Islet of Langerhans (tissue), 1 donor: ENCODE measurements at regions not wholly inside any gene's neighbourhood (a gene's known extent, or its start where the extent isn't known, plus 50 kb on each side); places are given as distances from the start of the nearest gene placed in this dataset.

Experiments used
- FAIRE-seq: peaks from one replicate; lab custom pipeline; 2011; peaks lifted over from hg19 to GRCh38; lab: Jason Lieb, UNC

DNA sequence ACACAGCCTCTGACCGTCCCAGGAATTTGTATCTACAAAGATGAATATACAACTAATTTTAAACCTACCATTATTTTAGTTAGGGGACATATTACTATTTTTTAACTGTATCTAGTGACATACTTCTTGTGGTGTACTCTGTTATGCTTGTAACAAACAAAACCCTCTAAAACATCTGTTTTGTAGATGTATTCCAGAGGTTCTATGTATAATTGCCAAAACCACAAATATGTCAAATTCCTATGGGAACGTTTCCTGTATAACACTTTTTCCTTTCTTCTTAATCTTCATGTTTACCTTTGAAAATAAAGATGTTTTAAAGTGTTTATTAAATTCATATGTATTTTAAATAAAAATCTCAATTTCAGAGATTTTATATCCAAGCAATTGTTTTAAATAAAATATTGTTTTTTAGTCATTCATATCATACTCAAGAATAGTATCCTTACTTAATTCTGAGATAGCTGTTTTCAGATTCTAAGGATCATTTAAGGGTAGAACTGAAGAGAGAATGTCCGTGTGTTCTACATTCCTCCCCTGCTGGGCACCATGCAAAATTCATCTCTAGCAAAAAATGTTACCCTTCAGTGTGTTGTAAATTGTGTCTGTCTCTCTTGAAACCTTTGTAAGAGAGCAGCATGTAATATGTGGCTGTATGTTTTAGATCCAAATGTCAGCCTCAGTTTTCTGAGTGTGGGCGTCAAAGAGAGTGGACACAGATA, 1327.7 kb downstream of the EFNB2 start:
- FAIRE-seq, result no peak

DNA sequence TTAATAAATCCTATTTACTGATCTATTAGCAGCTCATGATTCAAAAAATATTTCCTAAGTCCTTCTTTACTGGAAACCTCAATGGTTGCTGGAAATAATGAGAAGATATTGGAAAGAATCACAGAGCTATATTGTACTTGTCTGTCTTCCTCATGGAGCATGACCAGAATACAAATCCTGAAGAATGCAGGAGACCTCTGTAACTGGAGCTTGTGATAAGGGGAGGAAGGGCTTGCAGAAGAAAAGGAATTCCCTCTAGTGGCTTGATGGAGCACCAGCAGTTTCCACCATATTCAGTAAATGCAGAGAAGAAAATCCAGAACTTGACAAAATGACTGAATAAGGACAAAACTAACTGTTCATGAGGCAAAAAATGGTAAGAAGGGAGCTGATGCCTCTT, 1333.1 kb downstream of the EFNB2 start:
- no peak for FAIRE-seq

DNA sequence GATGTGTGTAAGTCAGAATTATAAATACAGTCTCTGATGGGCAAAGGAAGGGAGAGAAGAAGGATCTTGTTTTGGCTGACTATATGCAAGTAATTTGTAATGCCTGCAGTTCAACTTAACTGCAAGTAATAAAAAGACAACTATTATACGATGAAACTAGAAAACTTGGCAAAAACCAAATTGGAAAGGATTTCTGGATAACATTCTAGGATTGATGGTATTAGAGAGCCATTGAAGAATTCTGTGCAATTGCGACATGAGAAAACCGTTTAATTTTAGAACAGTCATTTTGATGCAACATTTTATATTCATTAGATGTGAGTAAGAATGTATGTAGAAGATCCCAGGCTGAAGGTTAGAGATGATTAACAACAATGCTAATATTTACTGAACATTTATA, 1334.1 kb downstream of the EFNB2 start:
- no peak for FAIRE-seq

DNA sequence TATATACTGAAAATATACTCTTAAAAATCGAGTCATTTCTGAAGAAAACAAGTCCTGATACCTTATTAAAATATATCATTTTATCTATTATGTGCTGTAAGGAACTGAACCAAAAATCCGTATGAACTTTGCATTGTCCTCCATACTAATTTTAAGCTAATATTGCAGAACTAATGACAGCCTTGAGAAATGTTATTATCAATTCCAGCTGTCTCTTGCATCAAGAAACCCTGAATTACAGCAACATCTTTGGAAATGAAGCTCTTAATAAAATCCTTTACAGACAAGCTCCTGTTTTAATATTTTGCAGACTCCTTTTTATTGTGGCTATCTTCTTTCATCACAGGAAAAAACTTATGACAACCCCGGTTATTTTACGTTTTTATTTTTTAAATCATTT, 1335.3 kb downstream of the EFNB2 start:
- no peak for FAIRE-seq

DNA sequence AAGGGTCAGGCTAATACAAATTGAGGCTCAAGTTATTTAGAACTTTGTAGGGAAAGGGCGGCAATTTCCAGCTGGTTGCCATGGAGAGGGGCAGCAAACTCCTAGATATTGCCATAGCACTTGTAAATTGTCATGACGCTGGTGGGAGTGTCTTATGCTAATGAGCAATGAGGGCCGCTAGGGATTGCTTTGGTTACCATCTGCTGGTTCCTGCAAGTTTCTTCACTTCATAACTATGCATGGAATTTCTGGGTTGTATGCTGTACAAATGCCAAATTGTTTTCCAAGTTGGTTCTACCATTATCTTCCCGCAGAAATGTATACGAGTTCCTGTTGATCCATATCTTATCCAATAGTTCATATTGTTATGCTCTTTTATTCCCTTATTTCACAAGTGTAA, 1339.4 kb downstream of the EFNB2 start:
- no peak for FAIRE-seq

DNA sequence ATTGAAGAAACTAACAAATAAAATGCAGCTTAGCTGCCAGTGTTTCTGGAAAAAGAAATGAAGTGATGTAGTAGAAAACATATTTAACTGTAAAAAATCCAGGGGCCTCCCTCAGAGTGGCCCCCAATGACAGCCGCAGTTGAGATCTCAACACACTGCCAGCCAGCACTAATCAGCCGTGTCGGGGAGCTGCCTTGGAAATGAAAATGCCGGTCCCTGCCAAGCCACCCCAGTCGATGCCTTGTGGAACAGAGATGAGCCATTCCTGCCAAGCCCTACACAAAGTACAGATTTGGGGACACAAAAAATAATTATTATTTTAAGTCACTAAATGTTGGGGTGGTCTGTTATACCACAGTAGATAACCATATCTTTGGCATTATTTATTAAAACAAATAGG, 1342.4 kb downstream of the EFNB2 start:
- FAIRE-seq, result no peak

DNA sequence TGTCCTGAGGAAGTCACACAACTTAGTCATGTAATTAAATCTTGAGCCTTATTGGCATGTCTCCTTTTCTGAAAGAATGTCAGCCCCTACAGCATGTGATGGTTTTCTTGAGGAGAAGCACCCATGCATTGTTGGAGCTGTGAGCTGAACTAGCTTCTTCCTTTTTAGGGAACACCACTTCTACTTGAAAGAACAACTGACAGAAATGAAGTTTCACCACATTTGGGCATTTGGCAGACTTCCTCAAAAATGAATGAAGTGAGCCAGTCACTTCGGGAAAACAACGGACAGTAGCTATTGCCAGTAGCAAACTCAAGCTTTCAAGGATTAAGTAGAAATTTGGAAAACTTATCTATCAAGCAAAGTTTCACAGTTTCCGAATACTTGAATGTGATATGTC, 1351.3 kb downstream of the EFNB2 start:
- no peak for FAIRE-seq

DNA sequence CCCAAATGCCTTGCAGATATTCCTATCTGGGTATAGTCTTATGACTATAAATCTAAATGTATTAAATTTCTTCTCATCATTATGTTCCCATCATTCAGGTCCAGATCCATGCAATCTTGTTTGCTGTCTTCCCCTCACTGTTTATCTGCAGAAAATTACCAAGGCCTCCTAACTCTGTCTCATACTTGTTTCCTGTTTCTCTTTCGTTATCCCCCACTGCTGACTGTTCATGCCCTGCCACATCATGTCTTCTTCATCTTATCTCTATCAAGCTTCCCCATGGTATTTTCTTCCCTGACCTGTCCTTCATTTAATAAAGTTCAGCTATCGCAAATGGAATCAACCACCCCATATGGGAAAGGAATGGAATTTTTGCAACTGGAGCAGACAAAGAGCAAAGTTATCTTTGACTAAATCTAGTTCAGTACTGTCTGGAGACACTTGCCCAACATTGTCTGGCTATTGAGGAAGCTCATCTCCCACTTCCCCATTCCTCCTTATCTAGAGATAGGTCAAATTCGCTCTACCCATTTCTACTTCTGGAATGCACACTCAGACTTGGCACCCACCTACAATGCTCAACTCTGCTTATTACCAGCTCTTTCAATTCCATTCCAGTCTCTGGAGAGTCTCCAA, 1358.1 kb downstream of the EFNB2 start:
- FAIRE-seq, result no peak

DNA sequence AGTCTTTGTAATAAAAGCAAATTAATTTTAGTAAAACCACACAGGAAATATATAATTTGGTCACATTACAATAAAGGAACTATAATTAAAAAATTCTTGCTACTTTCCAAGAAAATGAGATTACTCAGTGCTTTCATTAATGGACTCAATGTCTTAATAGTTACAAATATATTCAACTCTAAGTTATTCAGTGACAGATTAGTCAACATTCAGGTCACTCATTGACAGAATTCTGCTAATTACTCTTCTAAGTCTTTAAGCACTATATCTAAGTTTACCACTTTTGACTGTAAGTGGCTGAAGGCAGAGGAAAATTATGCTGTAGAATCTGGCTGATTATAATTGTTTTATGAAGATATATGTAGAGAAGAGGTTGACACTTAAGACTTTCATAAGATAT, 1365.0 kb downstream of the EFNB2 start:
- no peak for FAIRE-seq

DNA sequence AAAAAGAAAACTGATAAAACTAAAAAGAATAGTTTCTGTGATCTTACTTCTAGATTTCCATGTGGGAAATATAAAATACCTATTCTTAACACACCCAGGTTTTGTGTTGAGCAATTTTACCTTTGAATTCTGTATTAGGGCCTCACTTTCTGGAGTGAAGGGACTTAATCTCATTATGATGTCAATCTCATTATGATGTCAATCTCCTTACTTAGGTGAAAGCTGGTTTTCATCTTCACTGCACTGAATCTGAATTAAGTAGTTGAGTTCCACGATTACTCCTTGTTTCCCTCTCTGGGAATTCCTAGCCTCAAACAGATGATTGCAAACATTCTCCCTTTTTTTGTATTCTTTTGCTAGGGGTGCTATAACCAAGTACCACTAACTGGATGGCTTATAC, 1367.2 kb downstream of the EFNB2 start:
- FAIRE-seq, result no peak

DNA sequence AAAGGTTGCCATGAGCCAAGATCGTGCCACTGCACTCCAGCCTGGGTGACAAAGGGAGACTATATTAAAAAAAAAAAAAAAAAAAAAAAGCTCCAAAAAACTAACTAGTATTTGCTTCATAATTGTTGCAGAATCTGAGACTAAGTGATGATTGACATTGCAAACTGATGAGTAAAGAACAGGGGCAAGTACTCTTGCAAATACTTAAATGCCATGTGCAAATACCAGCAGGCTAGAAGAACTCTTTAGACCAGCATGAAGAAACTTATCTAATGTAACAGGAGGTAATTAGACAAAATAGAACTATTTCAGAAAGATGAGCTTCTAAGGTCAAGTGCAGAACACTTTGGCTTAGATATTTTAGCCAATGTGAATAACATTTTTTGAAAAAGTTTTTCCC, 1368.1 kb downstream of the EFNB2 start:
- no peak for FAIRE-seq

DNA sequence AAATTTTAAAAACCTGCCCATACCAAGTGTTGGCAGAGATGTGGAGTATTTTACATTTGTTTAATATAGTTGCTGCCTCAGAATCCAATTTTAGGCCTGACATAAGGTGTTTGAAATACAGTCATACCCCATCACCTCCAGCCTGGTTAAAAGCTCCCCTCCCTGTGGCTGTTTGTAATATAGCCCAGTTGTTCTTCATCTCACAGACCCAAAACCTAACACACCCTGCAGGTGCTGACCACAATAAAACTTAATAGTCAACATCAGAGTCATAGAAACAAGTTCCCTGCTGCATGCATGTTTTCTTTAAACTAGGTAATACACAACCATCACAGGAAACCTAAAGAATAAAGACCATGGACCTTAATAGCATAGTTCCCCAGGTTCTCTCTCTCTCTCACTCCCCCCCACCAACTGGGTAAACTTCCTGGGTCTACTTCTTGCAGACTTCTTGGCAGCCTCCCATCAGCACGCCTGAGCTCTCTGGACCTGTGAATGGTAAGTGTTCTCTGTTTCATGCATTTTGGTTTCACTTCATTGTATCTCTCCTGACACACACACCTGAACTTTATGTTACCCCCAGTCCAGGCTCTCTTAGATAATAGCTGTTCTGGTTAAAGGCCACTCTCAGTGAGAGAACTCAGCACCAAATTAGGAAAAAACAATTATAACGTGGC, 1369.9 kb downstream of the EFNB2 start:
- no peak for FAIRE-seq

DNA sequence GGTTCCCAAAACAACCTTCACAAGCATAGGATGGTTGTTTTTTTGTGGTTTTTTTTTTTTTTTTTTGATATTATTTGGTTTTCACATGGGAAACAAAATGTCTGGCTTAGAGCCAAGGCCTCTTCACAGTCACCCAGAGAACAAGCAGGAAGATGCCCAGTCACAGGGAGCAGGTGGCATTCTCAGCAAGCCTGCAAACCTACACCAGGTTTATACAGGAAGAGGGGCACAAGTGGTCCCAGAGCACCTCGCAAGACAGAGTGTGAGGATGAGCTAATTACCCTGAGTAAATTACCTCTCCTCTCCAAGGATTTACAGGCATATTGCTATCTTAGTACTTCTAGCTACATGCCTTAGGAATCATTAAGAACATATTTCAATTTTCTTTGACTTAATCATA, 1375.6 kb downstream of the EFNB2 start:
- FAIRE-seq, result no peak

DNA sequence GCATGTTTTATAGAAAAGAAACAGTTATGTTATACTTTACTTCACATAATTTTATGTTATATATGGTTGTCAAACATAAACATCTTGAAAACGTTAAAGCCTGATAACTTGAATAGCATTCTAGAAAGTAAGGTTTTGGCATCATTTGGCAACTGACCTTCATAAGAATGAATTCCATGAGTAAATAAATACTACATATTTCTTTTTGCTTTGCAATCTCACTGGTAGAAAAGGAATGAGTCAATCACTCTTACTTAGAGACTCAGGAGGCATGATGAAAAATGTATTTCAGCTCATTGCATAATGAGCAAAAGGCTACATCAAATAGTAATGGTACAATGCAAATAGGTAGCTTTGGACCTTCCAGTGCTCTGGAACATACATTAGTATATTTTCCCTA, 1381.9 kb downstream of the EFNB2 start:
- FAIRE-seq, result no peak

DNA sequence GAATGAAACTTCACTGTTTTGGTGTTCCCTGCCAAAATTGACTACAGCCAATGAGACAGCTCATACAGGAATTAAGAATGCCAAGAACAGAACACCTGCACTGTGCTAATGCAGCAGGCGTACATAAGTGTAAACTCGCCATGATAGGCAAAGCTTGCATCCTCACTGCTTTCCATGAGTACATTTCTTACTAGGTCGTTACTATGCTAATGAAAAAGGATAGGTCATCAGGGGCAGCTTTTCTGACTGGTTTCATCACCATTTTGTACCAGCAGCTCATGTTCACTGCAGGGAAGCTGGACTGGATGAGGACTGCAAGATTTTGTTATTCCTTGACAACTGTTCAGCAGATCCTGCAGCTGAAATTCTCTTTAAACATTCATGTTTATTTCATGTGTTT, 1383.8 kb downstream of the EFNB2 start:
- no peak for FAIRE-seq

DNA sequence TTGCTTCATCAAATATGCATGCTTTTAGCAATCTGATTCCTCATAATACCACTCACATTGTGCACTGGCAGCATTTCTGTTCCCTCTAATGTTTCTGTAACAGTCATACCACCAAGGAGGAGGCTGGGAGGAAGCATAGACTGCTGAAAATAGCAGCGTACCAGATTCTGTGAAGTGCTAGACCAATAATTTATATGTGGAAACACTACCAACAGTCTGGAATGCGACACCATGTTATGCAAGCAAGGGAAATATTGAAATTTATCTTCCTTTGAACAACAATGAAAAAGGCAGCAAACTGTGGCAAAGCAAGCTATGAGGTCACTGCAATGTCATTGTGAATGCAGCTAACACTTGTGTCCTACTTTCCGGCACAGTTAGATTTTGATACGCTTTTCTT, 1388.0 kb downstream of the EFNB2 start:
- no peak for FAIRE-seq

DNA sequence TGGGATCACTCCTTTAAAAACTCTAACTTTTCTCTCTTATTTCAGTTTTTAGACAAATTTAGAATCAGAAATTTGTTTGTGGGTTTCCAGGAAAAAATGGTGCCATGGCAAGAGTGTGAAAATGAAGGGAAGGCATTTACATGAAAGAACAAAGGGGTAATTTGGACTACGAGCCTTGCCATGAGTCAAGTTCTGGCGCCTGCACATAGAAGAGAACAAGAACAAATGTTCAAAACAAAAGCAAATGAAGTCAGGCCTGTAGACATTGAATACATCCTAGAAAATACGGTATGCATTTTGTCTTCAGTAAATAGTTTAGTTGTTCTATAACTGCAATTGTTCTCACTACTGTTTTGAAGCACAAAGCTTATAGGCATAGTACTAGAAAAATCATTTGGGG, 1390.5 kb downstream of the EFNB2 start:
- FAIRE-seq, result no peak

DNA sequence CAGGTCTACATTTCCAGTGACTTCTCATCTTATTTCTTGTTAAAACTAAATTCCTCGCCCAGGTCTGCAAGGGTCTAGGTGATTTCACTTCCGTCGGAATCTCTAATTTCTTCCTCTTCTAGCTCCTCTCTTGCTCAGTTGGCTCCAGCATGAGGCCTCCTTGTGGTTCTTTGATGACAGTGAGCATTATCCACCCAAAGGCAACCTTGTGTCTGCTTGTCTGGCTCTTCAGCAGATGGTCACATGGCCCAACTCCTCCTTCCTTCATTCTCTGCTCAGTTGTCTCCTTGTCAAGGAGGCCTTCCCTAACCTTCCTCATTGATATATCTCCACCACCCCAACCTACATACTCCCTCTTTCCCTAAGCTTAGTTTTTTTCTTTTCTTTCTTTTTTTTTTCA, 1391.4 kb downstream of the EFNB2 start:
- FAIRE-seq, result no peak

DNA sequence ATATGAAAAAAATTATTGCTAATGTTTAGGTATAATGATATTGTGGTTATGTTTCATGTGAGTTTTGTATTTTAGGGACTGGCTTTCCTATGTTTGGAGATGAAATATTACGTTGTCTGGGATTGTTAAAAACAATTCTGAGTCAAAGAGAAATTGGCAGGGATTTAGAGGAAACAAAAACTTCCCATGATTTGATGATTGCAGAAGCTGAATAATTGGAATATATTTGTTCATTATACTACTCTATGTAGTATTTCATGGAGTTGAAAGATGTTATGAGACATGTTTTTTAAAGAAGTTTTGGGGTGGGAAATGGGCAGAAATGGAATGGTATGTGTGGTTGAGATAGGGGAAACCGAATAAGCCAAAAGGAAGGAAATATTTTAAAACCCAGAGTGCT, 1392.9 kb downstream of the EFNB2 start:
- no peak for FAIRE-seq

DNA sequence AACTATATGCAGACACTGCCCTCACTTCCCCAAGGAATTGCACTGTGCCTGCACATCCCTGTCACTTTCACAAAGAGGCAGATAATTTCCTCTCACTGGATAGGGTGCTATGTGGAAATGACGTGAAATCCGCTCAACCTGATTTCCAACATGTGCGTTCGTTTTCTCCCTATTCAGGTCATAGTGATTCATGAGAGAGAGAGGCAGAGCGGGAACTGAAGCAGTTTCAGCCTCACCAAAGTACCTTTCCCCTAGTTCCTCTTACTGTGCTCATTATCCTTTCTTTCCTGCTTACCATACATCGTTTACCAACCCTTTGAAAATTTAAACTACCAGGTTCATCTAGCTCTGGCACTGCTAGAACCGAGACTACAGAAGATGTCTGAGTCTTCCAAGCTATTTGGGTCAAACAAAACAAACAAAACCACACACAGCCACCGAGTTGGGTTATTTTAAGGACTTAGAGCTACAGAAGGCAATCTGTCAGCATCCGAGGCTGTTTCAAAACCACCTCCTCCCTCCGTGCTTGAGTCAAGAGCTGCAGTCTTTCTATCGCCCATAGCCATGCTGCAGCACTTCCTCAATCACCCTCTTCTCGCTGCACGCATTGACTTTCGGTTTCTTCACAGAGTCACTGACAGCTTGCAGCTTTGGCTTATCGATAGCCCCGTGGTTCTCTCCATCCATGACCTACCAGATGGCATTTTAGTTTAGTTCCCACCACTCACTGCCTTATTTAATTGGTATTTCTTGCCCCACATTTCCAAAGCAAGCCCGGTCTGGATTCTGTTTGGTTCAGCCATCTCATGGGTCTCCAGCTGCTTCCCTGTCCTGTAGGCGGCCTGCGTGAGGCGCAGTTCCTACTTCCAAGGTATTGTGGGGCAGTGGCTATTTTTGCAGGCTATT, 1395.8 kb downstream of the EFNB2 start:
- no peak for FAIRE-seq

DNA sequence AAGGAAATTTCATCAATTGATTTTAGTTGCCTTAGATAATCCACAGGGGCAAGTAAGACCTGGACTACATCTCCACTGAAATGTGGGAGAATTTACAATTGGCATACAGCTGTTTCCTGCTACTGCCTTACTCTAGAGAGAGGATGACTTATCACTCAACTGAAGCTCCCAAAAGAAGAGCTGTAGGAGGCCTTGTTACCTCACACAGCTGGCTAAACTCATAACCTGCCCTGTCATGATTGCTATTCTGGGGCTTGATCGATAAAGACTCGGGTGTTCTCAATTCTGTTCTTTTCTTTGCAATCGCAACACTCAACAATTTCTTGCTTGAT, 1396.4 kb downstream of the EFNB2 start:
- FAIRE-seq, result no peak

DNA sequence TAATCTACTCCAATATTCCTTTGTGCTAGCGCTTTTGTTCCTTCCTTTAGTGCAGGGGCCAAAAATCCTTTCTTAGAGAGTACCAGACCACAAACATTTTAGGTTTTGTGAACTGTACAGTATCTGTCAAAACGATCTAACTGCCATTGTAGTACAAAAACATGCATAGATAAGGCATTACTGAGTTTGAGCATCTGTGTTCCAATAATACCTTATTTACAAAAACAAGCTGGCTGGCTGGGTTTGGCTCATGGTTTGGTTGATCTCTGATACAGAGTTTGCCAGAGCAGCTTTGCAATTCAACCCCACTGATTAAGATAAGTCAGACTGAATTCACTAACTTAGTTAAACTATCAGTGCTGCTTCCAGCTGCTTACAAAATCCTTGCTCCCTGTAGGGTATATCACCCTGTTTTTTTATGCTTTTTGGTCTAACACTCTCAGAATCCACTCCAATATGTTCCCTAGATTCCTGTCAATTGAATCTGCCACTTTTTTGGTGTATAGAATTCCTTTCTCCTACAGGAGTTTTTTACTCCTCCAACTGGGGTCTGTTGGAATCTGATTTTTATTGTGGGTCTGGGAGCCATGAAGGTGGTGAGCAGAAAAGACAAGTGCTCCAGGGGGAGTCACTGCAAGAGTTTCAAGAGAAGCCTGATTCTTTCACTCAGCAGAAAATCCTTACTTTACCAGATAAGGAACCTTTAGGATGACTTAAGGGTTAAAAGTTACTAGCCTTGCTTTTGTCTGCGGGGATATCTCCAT, 1399.4 kb downstream of the EFNB2 start:
- no peak for FAIRE-seq
